HG02763 (cell line): ENCODE measurements at regions not wholly inside any gene's neighbourhood (a gene's known extent, or its start where the extent isn't known, plus 50 kb on each side); places are given as distances from the start of the nearest gene placed in this dataset.
"Not testable (repeated sequence)": the region's sequence is repeated elsewhere in the genome, so short reads cannot be mapped to it uniquely, and the experiment has no call there.

Experiments
- ATAC-seq: cut with Tn5 transposase; IDR thresholded peaks from one replicate; pipeline ENCODE4 v1.9.1; 2021; ENCODE audit warnings: mild to moderate bottlenecking, moderate library complexity; ENCODE audit not compliant: unreplicated experiment

DNA sequence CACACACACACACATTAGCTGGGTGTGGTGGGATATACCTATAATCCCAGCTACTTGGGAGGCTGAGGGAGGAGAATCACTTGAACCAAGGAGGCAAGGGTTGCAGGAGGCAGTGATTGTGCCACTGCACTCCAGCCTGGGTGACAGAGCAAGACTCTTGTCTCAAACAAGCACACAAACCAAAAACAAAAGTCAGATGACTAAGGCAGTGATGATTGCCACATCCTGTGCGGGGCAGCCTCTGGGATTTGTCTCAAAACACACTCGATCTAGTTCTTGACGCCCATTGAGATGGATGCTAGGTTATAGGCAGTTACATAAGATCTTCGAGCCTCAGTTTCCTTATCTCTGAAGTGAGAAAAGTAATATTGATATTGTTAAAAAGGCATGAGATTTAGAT, 57.8 kb upstream of the NBPF8 start:
- not testable (repeated sequence) for ATAC-seq

DNA sequence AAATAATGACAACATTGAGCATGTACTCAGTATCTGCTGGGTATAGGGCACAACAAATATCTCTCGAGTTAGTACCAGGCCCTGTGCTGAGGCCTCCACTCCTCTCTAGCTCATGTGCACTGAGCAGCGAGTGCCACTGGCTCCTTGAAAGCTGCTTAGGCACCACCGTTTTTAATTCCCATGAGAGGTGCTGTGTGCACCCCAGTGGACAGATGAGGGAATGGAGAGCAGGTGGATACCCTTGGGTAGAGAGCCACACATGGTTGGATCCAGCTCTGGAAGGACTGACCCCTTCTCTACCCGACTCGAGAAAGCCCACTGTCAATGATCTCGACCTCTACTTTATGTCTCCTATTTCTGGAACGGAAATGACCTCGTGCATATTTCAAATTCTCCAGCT, 58.7 kb upstream of the NBPF8 start:
- not testable (repeated sequence) for ATAC-seq

GRCh38 chr1:120354618-120355184, 60.1 kb upstream of the NBPF8 start:
- peak; percentile 72 for ATAC-seq

GRCh38 chr1:120342231-120343073, 72.4 kb upstream of the NBPF8 start:
- not testable (repeated sequence) for ATAC-seq

- ATAC-seq: not testable (repeated sequence)
Measured at GRCh38 chr1:120341756-120342155, 73.1 kb upstream of the NBPF8 start.

DNA sequence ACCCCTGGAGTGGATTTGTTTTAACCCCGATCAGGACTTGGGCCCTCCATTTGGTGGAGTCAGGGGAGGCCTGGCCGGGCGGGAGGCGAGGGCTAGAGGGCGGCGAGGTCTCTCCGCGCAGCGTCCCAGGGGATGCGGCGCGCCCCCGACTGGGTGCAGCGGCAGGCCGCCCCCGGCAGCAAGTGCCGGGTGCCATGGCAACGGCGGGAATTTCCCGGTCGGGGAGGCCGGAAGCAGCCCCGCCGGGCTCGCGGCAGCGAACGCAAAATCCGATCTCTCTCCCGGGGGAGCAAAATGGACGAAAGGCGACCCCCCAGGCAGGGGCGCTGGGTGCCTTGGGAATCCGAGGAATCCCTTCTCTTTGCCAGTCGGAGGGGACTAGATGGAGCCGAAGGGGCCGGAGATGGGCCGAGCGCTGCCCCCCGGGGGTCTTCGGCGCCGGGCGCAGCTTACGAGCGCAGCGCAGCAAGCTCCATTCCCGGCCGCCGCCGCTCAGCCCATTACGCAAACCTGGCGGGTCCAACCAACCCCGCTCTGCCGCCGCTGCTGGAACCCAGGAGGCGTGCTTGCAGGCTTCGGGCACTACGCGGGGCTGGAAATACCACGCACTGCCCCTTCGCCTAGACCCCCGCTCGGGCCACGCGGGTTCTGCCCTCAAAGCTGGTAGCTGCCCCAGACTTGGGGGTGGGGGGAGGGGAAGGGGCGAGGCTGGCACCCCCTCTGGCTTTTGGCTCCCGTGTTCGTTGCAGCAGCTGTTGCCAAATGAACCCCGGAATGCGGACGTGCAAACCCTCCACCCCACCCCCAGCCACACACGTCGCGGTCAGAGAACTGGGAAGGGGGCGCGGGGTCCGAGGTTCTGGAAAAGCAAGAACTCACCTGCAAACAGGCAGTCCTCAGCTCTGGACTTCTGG, 73.7 kb upstream of the NBPF8 start:
- not testable (repeated sequence) for ATAC-seq

- ATAC-seq: not testable (repeated sequence)
Measured at GRCh38 chr1:120315738-120316137, 99.1 kb upstream of the NBPF8 start.

- not testable (repeated sequence) for ATAC-seq
Measured at GRCh38 chr1:120311930-120312329, 102.9 kb upstream of the NBPF8 start.

GRCh38 chr1:120308940-120309578, 105.8 kb upstream of the NBPF8 start:
- not testable (repeated sequence) for ATAC-seq

- ATAC-seq: not testable (repeated sequence)
Measured at GRCh38 chr1:120305046-120305445, 109.8 kb upstream of the NBPF8 start.

DNA sequence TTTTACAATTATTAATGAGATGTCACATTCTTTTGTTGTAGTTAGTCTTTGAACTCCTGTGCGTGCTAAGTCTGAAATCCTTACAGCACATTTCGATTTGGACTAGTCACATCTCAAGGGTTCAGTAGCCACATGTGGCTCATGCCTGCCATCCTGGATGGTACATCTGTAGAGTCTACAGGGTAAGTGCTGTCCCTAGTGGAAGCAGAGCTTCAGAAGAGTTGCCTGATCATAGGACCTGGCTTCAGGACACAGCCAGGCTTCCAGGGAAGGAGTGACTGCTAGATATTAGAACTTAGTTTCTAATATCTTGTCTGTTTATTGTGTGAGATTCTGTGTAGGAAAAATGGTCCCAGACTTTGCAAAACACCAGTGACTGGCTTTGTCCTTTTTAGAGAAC, 110.5 kb upstream of the NBPF8 start:
- ATAC-seq: not testable (repeated sequence)

GRCh38 chr1:120299433-120300057, 115.3 kb upstream of the NBPF8 start:
- ATAC-seq: not testable (repeated sequence)

DNA sequence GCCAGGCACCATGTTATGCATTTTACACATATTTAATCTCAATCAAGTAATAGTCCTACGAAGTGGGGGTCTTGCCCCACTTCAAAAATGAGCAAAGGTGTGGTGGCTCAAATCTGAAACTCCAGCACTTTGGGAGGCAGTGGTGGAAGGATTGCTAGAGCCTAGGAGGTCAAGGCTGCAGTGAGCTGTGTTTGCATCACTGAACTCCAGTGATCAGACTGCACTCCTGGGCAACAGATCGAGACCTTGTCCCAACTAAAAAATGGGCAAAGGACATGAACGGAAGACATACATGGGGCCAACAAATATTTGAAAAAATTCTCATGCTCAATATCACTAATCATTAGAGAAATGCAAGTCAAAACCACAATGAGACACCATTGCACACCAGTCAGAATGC, 116.3 kb upstream of the NBPF8 start:
- ATAC-seq: not testable (repeated sequence)

DNA sequence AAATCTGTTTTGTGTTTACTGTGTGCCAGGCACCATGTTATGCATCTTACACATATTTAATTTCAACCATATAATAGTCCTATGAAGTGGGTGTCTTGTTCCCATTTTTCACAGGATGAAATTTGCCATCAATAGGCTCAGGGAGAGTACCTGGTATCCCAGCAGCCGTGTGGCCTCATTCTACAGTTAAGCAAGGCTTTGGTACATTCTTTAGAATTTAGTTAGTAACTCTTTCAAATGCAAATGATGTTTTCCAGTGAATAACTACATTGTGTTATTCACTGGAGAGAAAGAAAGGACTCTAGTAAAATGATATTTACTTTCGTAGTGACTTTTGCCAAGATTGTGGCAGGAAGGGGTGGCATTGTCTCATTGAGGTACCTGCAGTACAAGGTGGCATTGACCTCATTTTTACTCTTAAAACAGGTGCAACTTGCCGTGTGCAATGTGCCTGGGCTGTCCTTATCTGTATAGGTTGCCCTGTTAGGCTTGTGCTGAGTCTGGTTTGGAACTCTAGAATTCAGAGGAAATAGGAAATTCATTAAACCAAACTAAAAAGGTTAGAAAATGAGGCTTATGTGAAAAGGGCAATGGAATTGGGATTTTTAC, 117.4 kb upstream of the NBPF8 start:
- not testable (repeated sequence) for ATAC-seq

- not testable (repeated sequence) for ATAC-seq
Measured at GRCh38 chr1:120290105-120290504, 113.8 kb upstream of the SEC22B start.

DNA sequence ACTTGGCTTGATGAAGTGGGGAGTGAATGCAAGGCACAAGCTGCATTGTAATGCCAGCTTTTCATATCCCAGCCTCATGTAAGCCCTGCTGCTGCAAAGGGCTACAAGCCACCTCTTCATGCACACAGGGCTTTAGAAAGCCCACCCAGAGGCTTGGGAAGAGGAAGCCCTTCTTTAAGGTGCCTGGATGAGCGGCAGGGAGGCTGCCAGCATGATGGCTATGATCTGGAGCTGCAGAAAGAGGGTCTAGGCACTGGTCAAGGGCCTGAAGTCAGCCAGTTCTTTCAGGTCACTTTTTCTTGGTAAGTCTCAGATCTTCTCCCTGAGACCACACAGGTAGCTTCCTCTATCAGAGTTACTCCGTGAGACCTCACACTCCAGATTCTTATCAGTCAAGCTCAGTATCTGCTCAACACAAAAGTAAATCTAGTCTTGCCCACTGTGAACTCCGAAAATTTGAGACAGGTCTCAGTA, 113.3 kb upstream of the SEC22B start:
- ATAC-seq: not testable (repeated sequence)

DNA sequence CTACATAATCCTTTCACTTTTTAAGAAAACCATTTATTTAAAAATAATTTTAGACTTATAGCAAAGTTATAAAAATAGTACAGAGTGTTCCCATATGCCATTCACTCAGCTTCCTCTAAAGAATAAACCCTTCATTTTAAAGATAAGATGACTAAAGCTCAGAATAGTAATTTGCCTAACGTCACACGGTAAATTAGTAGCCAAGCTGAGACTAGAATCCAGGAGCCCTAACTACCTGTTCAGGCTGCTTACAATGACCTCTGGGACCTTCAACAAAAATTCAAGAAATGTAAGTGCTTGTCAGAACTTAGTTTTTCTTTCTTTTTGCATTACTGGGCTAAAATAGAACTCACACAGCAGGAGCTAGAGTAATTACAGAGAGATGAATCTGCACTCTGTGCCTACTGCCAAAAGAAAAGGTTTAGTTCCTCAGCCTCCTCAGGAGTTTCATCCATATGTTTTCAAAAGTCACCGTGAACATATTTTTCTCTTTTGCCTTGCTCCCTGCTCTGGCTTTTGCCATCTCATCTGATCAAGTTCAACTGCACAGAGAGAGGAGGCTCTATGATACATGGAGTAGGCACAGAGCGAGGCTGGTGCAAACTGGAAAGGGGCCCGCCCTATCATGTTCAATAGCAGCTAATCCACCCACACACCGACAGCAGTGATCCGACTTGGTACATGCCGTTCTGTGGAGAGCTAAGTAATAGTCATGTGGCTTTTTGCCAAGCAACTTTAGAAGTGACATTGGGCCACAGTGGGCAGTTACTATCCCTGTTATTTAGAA, 112.7 kb upstream of the SEC22B start:
- not testable (repeated sequence) for ATAC-seq

GRCh38 chr1:120288167-120288566, 111.8 kb upstream of the SEC22B start:
- ATAC-seq: not testable (repeated sequence)
